AG09319 (cell line): ENCODE measurements at regions not wholly inside any gene's neighbourhood (a gene's known extent, or its start where the extent isn't known, plus 50 kb on each side); places are given as distances from the start of the nearest gene placed in this dataset.
A peak's percentile ranks its signal among the peaks of the same experiment; 100 is the strongest.

Experiments used
- DNase-seq: peaks from one replicate; pipeline ENCODE4 v3.0.0-alpha.2; 2010; ENCODE audit warnings: low read depth; ENCODE audit errors: extremely low read depth
- TF ChIP-seq, protein P1 (sequence below): IDR thresholded peaks from 2 replicates; pipeline ENCODE4 v1.5.1; 2011; ENCODE audit warnings: low read depth, mild to moderate bottlenecking, inconsistent platforms, low read length, moderate library complexity

DNA sequence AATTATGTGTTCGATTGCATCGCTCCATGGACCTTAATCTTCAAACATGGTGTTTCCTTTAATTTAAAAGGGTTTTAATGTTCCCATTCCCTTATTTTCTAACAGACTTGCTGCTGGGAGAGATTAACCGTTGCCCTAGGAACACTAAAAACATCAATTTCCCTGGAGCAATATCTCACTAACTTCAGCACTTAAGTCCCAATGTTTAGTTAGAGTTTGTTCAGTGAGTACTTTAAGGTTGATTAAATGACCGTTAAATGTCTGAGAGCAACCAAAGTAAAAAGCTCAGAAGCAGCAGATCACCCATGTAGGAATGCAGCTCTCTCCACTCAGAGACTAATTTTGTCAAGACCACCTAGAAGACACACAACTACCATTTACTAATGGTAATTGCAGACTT lies 111.2 kb upstream of the PDE5A start:
- TF ChIP-seq, protein P1, sequence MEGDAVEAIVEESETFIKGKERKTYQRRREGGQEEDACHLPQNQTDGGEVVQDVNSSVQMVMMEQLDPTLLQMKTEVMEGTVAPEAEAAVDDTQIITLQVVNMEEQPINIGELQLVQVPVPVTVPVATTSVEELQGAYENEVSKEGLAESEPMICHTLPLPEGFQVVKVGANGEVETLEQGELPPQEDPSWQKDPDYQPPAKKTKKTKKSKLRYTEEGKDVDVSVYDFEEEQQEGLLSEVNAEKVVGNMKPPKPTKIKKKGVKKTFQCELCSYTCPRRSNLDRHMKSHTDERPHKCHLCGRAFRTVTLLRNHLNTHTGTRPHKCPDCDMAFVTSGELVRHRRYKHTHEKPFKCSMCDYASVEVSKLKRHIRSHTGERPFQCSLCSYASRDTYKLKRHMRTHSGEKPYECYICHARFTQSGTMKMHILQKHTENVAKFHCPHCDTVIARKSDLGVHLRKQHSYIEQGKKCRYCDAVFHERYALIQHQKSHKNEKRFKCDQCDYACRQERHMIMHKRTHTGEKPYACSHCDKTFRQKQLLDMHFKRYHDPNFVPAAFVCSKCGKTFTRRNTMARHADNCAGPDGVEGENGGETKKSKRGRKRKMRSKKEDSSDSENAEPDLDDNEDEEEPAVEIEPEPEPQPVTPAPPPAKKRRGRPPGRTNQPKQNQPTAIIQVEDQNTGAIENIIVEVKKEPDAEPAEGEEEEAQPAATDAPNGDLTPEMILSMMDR = no peak
- DNase-seq = no peak

DNA sequence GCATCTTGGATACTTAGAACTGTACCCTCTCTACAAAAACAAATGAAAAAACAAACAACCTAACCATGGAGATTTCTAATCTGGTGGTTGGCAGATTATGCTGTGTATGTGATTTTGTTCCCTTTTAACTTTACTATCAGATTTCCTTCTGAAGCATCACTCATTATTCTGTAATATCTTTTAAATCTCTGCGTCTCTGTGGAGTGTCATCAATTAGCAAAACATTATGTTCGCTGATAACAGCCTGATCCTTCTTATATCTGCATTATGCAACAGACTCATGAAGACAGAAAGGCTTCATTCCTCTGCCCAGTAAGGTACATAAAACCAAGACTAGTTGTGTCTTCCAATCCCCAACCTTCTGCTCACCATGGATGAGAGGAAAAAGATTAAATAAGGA lies 110.3 kb upstream of the PDE5A start:
- no peak for DNase-seq
- TF ChIP-seq, protein P1 = no peak

DNA sequence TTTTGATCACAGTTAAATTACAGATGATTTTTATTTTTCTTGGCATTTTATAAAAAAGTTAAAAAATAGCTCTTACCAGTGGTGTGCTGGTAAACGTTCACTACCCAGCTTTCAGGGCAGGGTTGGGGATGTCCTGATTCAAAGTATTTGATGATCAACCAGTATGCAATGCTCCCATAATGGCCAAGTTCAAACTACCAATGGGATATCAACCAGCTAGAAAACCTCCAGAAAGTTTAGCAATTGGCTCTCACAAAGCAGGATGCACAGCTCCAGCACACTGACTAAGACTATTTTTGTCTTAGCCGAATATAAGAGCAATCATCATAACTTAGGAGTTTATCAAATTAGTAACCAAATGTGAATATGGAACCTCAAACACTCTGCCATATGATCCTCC lies 108.0 kb upstream of the PDE5A start:
- no peak for DNase-seq
- TF ChIP-seq, protein P1 = no peak

DNA sequence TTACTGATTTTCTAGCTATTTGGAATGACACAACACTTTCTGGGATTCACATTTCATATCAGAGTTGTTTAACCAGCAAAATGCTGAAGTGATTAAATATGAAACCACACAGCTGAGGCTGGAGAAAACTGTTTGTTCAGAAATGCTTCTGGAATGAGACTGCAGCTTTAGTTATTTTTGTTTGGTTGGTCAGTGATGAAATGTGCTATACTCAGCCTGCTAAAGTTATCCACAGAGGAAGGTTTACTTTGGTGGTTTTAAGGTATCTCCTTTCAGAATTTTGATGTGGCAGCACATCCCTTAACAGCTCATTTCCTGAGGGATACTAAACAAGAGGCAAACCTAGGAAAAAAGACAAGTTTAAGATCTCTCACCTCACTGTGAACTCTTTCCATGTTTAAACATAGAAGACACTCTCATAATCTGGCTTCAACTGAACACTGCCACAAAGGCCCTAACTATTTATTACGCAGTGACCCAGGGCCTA lies 106.6 kb upstream of the PDE5A start:
- TF ChIP-seq, protein P1 = no peak
- peak; percentile 86 for DNase-seq

DNA sequence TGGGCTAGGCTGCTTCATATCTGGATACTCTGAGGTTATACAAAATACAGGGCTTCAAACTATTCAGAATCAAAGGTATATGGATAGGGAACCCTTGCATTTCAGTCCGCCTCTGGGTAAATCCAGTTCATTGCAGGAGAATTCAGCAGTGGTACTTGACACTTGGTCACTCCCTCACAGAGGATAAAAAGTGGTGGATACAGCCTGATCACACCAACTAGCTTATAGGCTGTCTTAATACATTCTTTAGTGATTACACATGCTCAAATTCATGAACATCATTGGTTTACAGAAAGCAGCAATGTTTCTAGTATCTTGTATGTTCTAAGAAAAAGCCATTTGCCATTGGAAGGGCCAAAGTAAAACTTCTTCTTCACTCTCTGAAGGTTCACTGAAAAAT lies 104.8 kb upstream of the PDE5A start:
- DNase-seq = no peak
- TF ChIP-seq, protein P1 = no peak

DNA sequence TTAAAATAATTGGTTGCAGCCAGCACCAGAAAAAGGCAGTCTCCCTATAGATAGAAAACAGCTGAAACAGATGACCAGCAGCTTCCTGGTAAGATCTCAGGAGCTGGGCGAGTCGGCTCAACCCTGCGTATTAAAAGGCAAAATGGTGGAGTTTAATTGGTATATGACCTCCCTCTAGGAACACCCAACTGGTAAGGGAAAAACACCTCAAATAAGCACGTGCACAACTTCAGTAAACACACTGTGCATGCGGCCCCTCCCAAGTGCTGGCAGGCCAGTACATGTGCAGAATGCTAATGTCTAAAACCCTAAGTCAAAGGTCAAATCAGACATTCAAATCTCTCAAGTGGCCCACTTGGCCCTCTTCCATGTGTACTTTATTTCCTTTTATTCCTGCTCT lies 103.2 kb upstream of the PDE5A start:
- DNase-seq = no peak
- TF ChIP-seq, protein P1 = no peak

DNA sequence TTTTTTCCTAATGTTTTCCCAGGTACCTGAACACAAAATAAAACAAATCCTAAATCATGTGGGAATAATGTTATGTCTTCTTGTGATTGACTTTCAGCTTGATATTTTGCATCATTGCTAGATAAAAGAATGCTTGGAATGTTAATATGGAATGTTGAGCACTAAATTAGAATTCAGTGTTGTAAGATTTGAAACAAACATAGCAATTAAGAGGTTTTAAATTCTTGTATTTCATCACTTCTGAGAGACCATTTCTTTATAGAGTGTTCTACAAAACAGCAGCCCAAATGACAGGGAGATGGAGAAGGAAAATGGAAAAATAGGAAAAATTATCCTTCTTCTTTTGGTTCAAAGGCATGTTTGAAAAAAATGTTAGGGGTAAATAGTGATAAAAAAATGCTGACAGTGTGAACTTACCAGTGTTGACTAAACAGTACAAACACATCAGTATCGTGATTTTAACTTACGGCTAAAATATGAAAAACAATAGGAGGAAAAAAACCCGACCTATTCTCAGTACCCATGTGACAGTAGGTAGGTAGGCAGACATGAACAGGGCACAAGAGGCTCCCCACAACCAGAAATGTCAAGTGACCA lies 102.6 kb upstream of the PDE5A start:
- no peak for DNase-seq
- TF ChIP-seq, protein P1 = no peak
